Glutamatergic neuron (in vitro differentiated cells): ENCODE measurements at regions not wholly inside any gene's neighbourhood (a gene's known extent, or its start where the extent isn't known, plus 50 kb on each side); places are given as distances from the start of the nearest gene placed in this dataset.

Experiments
- DNase-seq: peaks from one replicate; pipeline ENCODE4 v3.0.0; 2022
- H3K27ac Mint-ChIP-seq: one replicate; pipeline ENCODE4 v1.8.0; 2020; ENCODE audit warnings: mild to moderate bottlenecking, mixed read lengths, inconsistent platforms; ENCODE audit not compliant: unreplicated experiment
- H3K27me3 Mint-ChIP-seq: one replicate; pipeline ENCODE4 v1.8.0; 2020; ENCODE audit warnings: mild to moderate bottlenecking, moderate library complexity, mixed read lengths, inconsistent platforms; ENCODE audit not compliant: unreplicated experiment
- H3K36me3 Mint-ChIP-seq: one replicate; pipeline ENCODE4 v1.8.0; 2020; ENCODE audit warnings: mild to moderate bottlenecking, mixed read lengths, inconsistent platforms; ENCODE audit not compliant: unreplicated experiment
- H3K4me1 Mint-ChIP-seq: one replicate; pipeline ENCODE4 v1.8.0; 2020; ENCODE audit warnings: mild to moderate bottlenecking, low read depth, mixed read lengths, inconsistent platforms; ENCODE audit not compliant: unreplicated experiment
- H3K4me3 Mint-ChIP-seq: one replicate; pipeline ENCODE4 v1.8.0; 2020; ENCODE audit warnings: mild to moderate bottlenecking, mixed read lengths, inconsistent platforms; ENCODE audit not compliant: unreplicated experiment
- H3K9me3 Mint-ChIP-seq: one replicate; pipeline ENCODE4 v1.8.0; 2020; ENCODE audit warnings: mild to moderate bottlenecking, moderate library complexity, mixed read lengths, inconsistent platforms; ENCODE audit not compliant: unreplicated experiment
- CTCF ChIP-seq: fragments of 200-600 bp; sonication (generic); IDR thresholded peaks from one replicate; pipeline ENCODE4 v1.5.0; 2021; ENCODE audit not compliant: partially characterized antibody, unreplicated experiment

GRCh38 chr12:92079054-92079385, 66.6 kb downstream of the BTG1 start:
- peaks cover 4% of the 10 kb centered on the region for H3K27me3 Mint-ChIP-seq
- no peak overlapping the region for H3K4me3 Mint-ChIP-seq
- H3K36me3 Mint-ChIP-seq = no peaks in the 10 kb centered on the region
- peaks cover 20% of the 10 kb centered on the region for H3K4me1 Mint-ChIP-seq
- DNase-seq = no peak
- no peak overlapping the region for H3K27ac Mint-ChIP-seq
- TF ChIP-seq CTCF = no peak
- H3K9me3 Mint-ChIP-seq = peaks cover 3% of the 10 kb centered on the region

- Mint-ChIP-seq H3K9me3 (peaks cover 3% of the 10 kb centered on the region), H3K36me3 (no peaks in the 10 kb centered on the region), H3K27ac (no peak overlapping the region), H3K4me1 (peaks cover 20% of the 10 kb centered on the region), H3K4me3 (no peak overlapping the region), H3K27me3 (peaks cover 4% of the 10 kb centered on the region)
- DNase-seq = no peak
- TF ChIP-seq CTCF = no peak
Measured at GRCh38 chr12:92078167-92079053, 67.2 kb downstream of the BTG1 start.

GRCh38 chr12:92077530-92077929, 68.1 kb downstream of the BTG1 start:
- no peak for TF ChIP-seq CTCF
- H3K36me3 Mint-ChIP-seq = no peaks in the 10 kb centered on the region
- H3K27me3 Mint-ChIP-seq = peaks cover 4% of the 10 kb centered on the region
- no peak for DNase-seq
- peaks cover 20% of the 10 kb centered on the region for H3K4me1 Mint-ChIP-seq
- H3K4me3 Mint-ChIP-seq = no peak overlapping the region
- peaks cover 3% of the 10 kb centered on the region for H3K9me3 Mint-ChIP-seq
- H3K27ac Mint-ChIP-seq = no peak overlapping the region

GRCh38 chr12:92076101-92076500, 69.5 kb downstream of the BTG1 start:
- peaks cover 4% of the 10 kb centered on the region for H3K9me3 Mint-ChIP-seq
- H3K36me3 Mint-ChIP-seq = no peaks in the 10 kb centered on the region
- no peak for TF ChIP-seq CTCF
- peaks cover 4% of the 10 kb centered on the region for H3K27me3 Mint-ChIP-seq
- no peak overlapping the region for H3K27ac Mint-ChIP-seq
- H3K4me1 Mint-ChIP-seq = peaks cover 20% of the 10 kb centered on the region
- DNase-seq = no peak
- H3K4me3 Mint-ChIP-seq = no peak overlapping the region

GRCh38 chr12:92075425-92075914, 70.2 kb downstream of the BTG1 start:
- Mint-ChIP-seq H3K36me3 (no peaks in the 10 kb centered on the region), H3K27ac (no peak overlapping the region), H3K4me3 (no peak overlapping the region), H3K27me3 (peaks cover 4% of the 10 kb centered on the region), H3K4me1 (peaks cover 20% of the 10 kb centered on the region), H3K9me3 (peaks cover 3% of the 10 kb centered on the region)
- DNase-seq = no peak
- no peak for TF ChIP-seq CTCF
